ENCODE measurements at regions not wholly inside any gene's neighbourhood (a gene's known extent, or its start where the extent isn't known, plus 50 kb on each side); places are given as distances from the start of the nearest gene placed in this dataset.
"Not testable (repeated sequence)": the region's sequence is repeated elsewhere in the genome, so short reads cannot be mapped to it uniquely, and the experiment has no call there.

GRCh38 chr4:25991340-25991739 lies 77.3 kb downstream of the SMIM20 start:
- CTCF ChIA-PET = interaction anchor here (0.9 to 1.0 kb wide), 2 partner anchors 9 to 92 kb away, joined by 3 to 4 read pairs; no protein-coding TSS in a partner anchor
- POLR2A ChIA-PET = no interaction called here
- no peak overlapping the region for H3K4me3 ChIP-seq (ENCODE audit: low read depth, low read length)
- TF ChIP-seq CTCF (IDR thresholded peaks at IDR 0.05; ENCODE audit: insufficient read depth, low read depth, low read length) = no peak
- no peaks in the 10 kb centered on the region for H3K36me3 ChIP-seq (ENCODE audit: control insufficient read depth, insufficient read depth, low read length)
- peaks cover 2% of the 10 kb centered on the region; the same call in 1 of the 2 replicates for H3K27me3 ChIP-seq (ENCODE audit: control insufficient read depth, insufficient read depth, low read length)
- no peak for DNase-seq (ENCODE audit: low read depth)

- H3K36me3 ChIP-seq (ENCODE audit: control insufficient read depth, insufficient read depth, low read length) = no peaks in the 10 kb centered on the region
- ChIA-PET CTCF (interaction anchor here (0.8 to 1.5 kb wide), 4 partner anchors 11 to 424 kb away, joined by 3 to 4 read pairs (median 3); no protein-coding TSS in a partner anchor), POLR2A (no interaction called here)
- H3K27me3 ChIP-seq (ENCODE audit: control insufficient read depth, insufficient read depth, low read length) = no peaks in the 10 kb centered on the region
- H3K4me3 ChIP-seq (ENCODE audit: low read depth, low read length) = no peak overlapping the region
- TF ChIP-seq CTCF (IDR thresholded peaks at IDR 0.05; ENCODE audit: insufficient read depth, low read depth, low read length) = no peak
- DNase-seq (ENCODE audit: low read depth) = no peak
Measured at GRCh38 chr4:25993395-25994185, 79.6 kb downstream of the SMIM20 start.

- CTCF ChIA-PET = interaction anchor here (1.1 to 1.5 kb wide), 2 partner anchors 10 to 423 kb away, joined by 3 to 4 read pairs; no protein-coding TSS in a partner anchor
- POLR2A ChIA-PET; H3K4me3 ChIP-seq (ENCODE audit: low read depth, low read length); H3K27me3 ChIP-seq (ENCODE audit: control insufficient read depth, insufficient read depth, low read length); H3K36me3 ChIP-seq (ENCODE audit: control insufficient read depth, insufficient read depth, low read length); DNase-seq (ENCODE audit: low read depth): not testable (repeated sequence)
Measured at GRCh38 chr4:25994577-25994976, 80.6 kb downstream of the SMIM20 start.

GRCh38 chr4:26000274-26000950 lies 86.4 kb downstream of the SMIM20 start:
- Histone ChIP-seq H3K36me3 (ENCODE audit: control insufficient read depth, insufficient read depth, low read length) (no peaks in the 10 kb centered on the region), H3K4me3 (ENCODE audit: low read depth, low read length) (no peak overlapping the region), H3K27me3 (ENCODE audit: control insufficient read depth, insufficient read depth, low read length) (no peaks in the 10 kb centered on the region; the same call in 1 of the 2 replicates)
- TF ChIP-seq CTCF (IDR thresholded peaks at IDR 0.05; ENCODE audit: insufficient read depth, low read depth, low read length) = no peak
- ChIA-PET CTCF (interaction anchor here (0.7 to 4.2 kb wide), 9 partner anchors 9 to 82 kb away, joined by 3 to 21 read pairs (median 3); no protein-coding TSS in a partner anchor), POLR2A (no interaction called here)
- DNase-seq (ENCODE audit: low read depth) = no peak

GRCh38 chr4:26001413-26001812 lies 87.4 kb downstream of the SMIM20 start:
- CTCF ChIA-PET = interaction anchor here (0.7 to 4.2 kb wide), 6 partner anchors 10 to 31 kb away, joined by 3 to 21 read pairs (median 6); no protein-coding TSS in a partner anchor
- POLR2A ChIA-PET = no interaction called here
- Histone ChIP-seq H3K27me3 (ENCODE audit: control insufficient read depth, insufficient read depth, low read length) (peaks cover 3% of the 10 kb centered on the region; the same call in 1 of the 2 replicates), H3K4me3 (ENCODE audit: low read depth, low read length) (no peak overlapping the region), H3K36me3 (ENCODE audit: control insufficient read depth, insufficient read depth, low read length) (no peaks in the 10 kb centered on the region)
- no peak for DNase-seq (ENCODE audit: low read depth)
- no peak for TF ChIP-seq CTCF (IDR thresholded peaks at IDR 0.05; ENCODE audit: insufficient read depth, low read depth, low read length)
